Effector CD4-positive, alpha-beta T cell (primary cell): ENCODE measurements at regions not wholly inside any gene's neighbourhood (a gene's known extent, or its start where the extent isn't known, plus 50 kb on each side); places are given as distances from the start of the nearest gene placed in this dataset.

Experiments
- DNase-seq: peaks from one replicate; pipeline ENCODE4 v3.0.0-alpha.2; 2020

DNA sequence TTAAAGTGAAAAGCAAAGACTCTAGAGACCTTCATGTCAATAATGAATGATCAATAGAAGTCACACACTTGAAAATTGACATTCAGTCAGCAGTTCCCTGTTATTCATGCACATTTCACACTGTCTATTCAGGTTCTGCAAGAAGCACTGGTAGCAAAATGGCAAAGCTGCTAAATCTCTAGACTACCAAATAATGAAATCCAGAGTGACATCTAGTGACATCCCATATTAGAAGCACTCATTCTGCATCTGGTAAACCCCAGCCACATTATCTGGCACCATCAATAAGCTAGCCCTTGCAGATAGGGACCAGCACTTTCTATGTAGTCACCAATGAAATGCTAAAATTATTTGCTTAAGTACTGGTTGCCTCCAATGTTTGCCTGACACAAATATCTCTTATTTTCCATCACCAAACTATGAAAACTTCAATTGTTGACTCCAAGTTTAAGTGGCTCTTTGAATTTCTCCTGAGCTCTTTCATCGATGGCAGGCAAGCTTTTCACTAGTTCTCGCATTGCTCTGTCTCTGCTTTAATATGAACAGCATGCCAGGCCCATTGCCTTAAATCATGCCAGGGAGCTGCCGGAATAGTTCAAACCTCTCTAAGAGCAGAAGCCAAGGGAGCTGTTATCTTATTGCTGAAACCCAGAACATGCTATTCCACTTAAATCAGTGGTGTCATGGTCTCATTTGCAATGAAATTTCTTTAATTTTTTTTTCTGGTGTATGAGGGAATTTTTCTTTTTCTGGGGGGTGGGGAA is 409.9 kb downstream of the MZT1 start:
- no peak for DNase-seq

DNA sequence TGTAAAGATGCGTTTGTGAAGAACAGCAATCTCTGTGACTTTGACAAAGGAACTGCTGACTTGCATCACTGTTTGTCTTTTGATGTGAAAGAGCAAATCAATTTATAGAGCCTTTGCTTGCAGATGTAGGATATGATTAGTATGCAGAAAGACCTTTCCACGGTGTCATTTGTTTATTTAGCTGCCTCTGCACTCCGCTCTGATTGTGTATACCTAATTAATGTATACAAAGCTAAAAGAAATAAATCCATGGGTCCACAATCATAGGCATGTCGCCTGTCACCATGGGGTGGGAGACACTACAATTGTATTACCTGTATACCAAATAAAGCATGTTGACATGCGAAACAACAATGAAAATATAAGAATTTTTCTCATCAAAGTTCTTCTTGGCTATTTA is 410.7 kb downstream of the MZT1 start:
- no peak for DNase-seq

DNA sequence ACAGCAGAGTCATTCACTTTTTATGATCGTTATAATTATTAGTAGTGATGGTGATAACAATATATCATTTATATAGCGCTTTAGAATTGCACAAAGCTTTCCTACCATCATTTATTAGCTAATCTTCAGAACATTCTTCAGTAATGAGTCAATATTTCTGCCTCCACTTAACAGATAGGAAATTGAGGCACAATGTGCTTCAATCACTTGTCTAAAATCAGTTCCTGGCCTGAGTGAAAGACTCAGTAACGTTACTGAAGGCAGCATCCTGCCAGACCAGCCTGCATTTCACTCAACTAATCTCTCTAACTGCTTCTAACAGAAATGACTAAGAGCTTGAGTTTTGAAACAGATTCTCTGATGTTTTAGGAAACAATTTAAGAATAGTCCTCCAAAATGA is 412.1 kb downstream of the MZT1 start:
- no peak for DNase-seq

DNA sequence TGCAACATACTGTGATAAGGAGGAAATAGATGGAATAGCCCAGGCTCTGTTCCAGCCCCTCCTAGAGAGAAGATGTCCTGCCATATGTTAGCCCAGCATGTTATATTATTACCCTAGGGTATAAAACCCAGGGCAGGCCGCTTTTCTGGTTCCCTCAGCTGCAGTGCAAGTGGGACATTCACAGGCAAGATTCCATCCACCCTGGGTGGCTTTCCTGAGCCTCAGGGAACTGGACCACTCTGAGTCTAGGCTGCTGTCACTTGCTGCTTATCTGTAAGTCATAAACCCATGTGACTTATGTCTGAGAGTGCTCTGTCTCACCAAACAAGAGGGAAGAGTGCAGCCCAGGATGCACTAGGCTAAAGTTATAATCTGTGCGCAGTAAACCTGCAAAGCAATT is 413.2 kb downstream of the MZT1 start:
- DNase-seq, result no peak

DNA sequence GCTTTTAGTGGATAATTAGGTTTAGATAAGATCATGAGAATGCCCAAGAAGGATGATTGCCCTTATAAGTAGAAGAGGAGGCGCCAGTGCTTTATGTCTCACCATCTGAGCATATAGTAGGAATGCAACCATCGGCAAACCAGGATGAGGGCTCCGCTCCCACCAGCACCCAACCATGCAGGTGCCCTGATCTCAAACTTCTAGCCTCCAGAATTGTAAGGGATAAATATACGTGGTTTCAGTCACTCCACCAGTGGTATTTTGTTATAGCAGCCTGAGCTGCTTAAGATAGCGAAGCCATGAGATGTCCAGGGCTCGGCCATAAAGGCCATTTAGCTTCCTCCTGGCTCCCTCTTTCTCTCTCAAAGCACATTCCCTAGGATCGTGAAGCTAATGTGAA is 413.9 kb downstream of the MZT1 start:
- DNase-seq, result no peak

DNA sequence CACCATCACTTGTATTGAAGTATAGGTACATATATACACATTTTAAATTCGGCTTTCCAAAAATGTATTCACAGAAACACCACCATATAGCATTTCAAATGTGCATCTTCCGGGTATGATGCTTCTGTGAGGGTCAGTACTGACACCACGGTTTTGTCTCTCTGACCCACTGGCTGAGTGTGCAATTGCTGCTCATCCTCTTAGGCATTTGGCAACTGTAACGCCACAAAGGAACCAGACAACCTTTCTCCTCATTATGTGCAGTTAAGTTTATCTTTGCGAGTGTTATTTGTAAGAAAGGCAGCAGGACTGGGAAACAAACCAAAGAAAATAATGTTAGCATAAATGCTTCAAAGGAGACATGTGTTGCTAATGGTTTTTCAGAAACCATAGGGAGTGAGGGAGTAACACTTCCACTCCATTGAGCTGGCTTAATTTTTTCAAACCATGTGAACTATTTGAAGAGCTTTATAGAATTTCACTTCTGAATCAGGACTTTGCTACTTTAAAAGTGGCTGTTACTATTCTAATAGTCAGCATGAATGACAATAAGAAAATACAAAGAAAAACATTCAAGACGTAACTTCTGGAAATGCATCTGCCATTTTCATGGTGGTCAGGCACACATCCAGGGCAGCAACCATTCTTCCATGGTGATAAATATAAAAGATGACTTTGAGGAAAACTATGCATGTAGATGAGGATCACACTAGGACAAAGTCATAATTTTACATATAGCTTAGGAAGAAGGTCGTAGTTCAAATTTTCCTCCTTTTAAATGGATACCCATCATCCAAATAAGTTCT is 423.3 kb downstream of the MZT1 start:
- DNase-seq, result no peak

DNA sequence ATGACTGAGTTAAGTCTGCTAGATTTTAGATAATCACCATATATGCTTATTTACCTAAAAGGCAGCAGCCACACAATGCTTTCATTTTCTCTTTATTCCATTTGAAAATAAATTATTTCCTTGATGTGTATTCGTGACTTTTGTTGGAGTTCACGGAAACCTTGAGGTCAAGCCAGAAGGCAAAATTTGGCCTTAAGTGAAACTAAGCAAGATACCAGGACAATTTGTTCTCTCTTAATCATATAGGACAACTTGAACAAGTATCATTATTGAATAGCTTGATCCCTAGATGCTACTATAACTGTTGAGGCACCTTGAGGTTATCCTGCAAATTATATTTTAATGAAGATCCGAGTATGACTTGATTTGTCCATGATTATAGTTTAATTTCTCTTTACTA is 429.2 kb upstream of the DACH1 start:
- DNase-seq, result no peak

DNA sequence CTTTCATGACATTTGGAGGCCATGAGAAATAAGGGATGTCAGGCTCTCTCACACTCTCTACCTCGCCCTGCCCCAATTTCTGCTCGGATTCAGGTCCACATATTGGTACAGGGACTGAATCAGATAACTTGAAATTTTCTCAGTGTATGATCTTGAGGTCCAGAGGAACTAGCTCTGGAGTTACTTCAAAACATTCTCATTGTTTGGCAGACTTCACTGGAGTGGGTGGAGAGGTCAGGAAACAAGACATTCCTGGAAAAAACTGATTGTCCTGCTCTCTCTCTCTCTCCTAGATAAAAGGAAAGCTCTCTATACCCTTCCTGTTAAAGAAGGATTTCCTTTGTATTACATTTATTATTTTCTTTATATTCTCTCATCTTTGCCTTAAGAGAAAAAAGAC is 428.1 kb upstream of the DACH1 start:
- DNase-seq, result no peak

DNA sequence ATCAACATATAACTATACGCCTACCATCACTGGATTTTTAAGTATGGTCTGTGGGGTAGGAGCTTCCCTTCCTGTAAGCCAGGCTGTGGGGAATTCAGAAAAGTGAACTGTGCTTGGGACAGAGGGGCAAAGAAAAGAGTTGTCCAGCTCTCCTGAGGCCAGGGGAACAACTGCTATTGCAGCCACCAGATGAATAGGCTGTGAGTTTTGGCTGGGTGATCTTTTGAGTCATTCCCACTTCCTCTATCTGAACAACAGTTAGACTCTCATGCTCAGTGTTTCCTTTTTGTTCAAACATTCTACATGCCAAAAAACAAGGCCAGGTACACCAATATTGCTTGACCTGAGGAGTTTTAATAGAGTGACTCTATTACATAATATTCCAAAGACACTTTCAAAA is 426.2 kb upstream of the DACH1 start:
- DNase-seq, result no peak

DNA sequence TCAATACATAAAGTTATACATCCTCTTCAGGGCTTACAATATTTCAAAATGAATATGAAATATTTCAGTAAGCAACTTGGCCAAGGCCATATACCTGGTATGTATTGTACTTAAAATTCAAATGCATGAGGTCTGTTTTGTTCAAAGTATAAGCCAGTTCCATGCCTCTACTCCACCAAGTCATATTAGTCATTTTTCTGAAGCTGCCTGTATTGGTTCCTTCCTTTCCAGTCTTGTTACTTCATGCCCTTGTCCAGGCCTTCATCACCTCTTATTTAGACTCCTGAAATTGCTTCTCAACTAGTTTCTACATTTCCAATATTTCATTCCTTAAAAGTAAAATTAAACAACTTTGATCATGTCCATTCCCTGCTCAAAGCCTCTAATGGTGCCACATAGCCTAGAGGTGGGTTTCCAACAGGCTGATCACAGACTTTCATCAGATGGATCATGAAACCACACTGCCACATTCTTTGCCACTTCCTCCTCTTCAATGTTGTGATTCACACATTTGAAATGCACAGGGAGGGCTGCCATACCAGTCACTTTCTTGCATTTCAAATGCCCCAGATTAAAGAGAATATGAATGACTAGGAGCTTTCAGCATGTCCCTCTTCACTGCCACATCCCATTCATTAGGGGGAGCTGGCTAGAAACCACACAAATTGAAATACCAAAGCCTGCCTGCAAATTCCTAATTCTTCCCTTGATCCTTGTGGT is 424.1 kb upstream of the DACH1 start:
- DNase-seq, result no peak

DNA sequence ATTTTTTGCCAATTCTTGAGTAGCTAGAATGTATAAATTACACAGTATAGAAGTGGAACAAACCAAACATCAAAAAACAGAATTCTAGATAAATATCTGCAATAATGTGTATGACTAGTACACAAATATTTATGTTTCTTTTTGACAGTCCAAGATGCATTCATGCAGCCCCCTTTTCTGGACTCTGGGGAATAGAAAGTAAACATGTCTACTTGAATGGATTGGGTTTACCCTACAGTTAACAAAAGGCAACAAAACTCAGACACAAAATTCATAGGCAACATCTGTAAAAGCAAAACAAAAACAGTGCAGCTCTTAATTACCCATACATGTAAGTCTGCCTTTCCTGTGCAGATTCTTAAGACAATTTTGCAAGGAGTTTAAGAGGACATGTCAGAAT is 419.4 kb upstream of the DACH1 start:
- DNase-seq, result no peak

DNA sequence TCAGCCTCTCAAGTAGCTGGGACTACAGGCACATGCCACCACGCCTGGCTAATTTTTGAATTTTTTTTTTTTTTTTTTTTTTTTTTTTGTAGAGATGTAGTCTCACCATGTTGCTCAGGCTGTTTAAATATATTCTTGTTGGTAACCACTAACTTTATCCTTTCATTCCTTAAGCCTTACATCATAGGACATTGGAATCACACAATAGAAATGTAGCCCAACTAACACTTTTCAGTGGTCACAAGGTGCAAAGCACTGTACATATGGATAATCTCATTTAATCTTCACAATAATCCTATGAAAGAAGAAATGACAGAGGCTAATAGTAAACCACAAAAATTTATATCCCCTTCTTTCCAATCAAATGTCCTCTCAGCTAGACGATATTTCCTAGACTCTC is 417.8 kb upstream of the DACH1 start:
- DNase-seq, result no peak

DNA sequence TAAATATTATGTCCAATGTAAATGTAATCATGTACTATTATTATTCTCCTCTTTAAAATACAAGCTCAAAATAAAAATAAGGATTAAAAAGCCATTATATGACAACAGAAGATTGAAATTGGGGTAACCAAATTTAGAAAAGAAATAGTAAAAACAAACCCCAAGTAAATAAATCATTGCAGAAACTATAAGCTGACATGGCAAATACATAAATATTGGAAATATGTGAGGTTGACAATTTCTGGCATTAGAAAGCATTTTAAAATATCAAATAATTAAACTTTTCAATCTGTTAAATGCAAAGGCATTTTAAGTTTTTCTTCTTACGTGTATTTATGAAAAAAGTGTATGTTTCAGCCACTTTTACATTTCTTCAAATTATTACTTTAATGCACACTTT is 394.7 kb upstream of the DACH1 start:
- DNase-seq, result no peak

DNA sequence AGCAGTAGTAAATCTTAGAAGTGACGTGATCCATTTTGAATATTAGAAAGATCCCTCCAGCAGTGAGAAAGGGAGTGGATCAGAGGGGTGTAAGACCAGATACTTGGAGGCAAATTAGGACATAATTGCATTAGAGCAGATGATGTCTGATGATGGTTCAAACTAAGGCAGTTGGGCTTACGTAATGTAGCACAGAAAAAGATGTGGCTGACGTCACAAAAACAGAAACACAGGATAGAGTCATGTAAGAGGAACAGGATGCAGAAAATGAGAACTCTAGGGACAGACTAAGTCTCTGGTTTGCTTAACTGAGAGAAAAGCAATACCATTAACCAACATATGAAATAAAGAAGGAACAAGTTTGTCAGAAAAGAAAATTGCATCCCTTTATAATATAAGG is 392.5 kb upstream of the DACH1 start:
- DNase-seq, result no peak

DNA sequence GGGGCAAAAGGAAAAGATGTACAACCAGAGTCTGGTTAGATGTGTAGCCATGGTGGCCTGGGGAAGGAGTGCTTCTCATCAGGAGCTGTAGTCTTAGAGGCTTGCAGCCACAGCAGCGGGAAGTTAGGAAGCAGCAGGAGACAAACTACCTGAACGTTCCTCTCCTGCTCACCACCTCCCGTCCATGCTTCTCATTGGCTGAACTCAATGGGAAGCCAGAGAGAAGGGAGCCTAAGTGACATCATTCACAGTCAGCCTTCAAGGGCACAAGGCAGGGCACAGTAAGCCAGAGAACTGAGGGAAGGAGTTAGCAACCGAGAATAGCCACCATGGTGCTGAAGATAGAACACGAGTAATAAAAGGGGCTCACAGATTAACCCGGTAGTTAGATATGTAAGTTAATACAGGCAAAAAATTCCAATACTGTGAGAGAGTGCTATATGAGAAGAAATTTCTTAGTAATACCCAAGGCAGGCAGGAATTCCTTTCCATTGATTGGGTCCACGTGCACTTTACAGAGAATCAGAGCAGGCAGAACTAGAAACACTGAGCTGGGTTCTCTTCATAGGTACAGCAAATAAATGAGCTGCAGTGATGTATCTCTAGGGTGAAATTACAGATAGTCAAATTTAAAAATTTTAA is 391.5 kb upstream of the DACH1 start:
- DNase-seq, result no peak

DNA sequence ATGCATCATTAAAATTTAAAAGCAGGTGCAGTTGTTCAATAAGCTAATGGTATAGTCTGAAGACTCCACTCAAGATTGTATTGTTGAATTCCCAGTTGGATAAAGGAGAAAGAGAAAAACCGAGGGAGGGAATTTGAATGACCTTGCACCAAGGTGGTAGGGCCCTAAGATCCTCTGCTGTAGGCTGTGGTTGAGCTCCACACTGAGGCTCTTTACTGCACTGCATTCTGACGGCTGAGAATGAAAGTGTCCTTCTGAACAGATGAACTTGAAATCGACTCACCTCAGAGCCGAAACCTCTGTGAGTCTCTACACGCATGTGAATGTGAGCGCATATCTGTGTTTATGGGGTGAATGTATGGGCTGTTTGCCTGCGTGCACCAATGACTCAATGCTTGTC is 388.9 kb upstream of the DACH1 start:
- DNase-seq, result no peak

DNA sequence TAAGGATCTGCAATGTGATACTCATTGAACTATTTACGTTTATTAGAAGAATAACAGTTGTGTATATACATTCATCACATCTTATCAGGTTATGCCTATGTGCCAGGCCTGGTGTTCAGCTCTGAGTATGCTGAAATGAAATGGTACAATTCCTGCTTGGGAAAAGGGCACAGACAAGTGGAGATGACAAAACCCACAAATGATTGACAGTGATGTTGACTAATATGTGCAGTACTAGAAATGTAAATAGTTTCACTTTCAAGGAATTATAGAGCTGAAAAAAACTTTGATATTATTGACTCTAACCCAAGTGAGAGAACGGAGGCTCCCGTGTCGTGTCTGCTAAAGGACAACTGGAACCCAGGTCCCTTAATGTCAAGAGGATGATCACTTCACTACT is 386.8 kb upstream of the DACH1 start:
- no peak for DNase-seq

DNA sequence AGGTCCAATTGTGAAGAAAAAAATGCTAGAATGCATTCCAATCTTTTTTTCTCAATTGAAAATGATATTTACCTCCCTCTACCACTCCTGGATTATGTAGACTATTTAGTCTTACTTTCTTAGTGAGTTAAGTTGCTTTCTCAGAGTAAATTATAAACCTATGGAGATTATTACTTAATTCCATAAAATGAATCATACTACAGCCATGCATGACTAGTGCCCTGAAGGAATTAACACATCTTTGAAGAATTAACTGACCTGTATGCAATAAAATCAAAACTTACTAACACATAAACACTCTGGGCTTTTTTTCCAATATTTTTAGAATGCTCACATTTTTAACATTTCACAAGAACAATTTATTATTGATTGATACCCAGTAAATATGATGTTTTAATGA is 379.4 kb upstream of the DACH1 start:
- no peak for DNase-seq

DNA sequence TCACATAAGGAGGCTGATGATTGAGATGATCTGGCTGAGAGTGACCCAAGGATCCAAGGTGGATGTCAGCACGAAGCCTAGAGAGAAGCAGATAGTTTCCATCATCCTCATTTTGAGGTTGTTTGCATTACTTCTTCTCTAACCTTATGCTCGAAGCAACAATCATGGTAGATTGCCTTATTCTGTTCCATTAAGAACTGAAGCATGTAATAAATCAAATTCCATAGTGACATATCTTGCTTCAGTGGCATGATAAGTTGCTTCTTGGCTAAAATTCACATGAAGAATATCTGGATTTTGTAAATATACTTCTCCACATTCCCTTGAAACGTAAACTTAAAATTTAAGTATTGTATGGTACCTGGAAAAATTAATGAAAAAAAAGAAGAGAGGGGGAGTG is 377.8 kb upstream of the DACH1 start:
- no peak for DNase-seq

DNA sequence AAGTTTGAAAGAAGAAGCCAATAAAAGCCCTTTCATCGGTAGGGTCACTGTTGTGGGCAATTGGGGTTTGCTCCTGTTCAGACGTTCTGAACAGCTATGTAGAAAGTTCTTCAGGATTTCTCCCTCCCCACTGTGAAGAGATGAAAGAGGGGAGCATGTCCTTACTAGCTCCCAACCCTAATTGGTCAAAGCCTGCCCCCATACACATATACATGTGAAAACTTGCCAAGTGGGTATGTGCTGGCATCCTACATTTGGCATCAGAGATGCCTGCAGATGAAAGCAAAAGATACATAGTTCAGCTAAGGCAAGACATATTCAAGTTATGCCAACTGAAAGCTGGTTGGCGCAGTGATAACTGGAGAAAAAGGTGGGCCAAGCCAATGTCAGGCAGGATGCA is 363.1 kb upstream of the DACH1 start:
- no peak for DNase-seq

DNA sequence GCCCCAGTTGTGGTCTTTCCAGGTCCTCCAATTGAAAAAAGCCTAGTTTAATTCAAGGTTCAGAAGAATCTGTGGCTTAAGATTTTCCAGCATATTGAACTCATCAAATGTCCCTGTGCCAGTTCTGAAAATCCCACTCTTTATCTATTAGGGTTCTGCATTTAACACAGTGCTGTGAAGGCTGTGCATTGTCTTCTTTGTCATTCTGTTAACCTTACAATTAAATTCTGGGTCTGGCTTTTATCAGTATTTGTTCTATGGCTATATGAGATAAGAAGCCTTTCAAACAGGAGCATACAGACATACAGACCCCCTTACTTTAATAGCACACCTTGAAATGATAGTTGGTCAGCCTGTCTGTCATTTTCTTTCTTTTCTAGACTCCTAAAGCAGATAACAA is 362.1 kb upstream of the DACH1 start:
- DNase-seq, result no peak

DNA sequence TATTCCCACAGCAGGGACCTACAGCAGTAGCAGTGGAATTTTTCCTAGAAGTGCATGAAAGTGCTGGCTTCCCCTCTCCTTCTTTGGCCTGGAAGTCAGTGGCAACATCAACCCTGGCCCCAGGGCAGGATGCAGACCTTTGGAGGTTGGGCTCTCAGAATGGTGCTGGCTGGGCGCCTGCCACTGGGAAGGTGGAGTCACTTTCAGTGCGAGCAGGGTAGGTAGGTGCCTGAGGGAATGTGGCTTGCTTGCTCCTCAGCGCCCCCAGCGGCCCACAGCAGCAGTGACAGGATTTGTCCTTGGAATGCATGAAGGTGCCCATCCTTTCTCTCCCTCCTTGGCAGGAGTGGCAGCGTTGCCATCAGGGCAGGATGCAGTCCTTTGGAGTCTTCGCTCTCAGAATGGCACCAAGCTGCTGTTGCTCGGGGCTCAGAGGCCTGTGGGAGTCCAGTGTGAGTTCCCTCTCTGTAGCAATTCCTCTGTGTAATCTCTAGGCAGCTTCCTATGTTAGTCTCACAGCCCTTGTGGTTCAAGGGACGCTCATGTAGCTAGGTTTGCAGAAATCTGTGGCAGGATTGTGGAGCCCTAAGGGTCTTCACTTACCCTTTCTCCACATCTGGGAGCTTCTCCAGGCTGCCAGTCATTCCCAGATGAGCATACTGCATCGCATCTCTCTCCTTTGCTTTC is 354.4 kb upstream of the DACH1 start:
- no peak for DNase-seq

DNA sequence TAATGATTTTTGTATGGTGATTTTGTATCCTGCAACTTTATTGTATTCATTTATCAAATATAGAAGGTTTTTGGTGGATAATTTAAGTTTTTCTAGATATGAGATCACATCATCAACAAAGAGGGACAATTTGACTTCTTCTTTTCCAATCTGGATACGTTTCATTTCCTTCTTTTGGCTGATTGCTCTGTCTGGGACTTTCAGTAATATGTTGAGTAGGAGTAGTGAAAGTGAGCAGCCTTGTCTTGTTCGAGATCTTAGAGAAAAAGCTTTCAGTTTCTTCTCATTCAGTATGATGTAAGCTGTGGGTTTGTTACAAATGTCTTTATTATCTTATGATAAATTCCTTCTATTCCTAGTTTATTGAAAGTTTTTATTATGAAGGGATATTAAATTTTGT is 352.0 kb upstream of the DACH1 start:
- no peak for DNase-seq
